ENCODE measurements at regions not wholly inside any gene's neighbourhood (a gene's known extent, or its start where the extent isn't known, plus 50 kb on each side); places are given as distances from the start of the nearest gene placed in this dataset.

GRCh38 chr7:81236560-81236959 lies 317.7 kb upstream of the SEMA3C start:
- Histone ChIP-seq H3K4me1 (ENCODE audit: control insufficient read depth in 2 of 2, insufficient read depth in 2 of 2, low read length in 2 of 2) (no peaks in the 10 kb centered on the region), H3K4me3 (ENCODE audit: control extremely low read depth in 1 of 5, extremely low read depth in 1 of 5, insufficient read depth in 1 of 5, low read depth in 2 of 5, low read length in 4 of 5) (no peak overlapping the region), H4K20me1 (ENCODE audit: control insufficient read depth, insufficient read depth, low read length, poor library complexity, severe bottlenecking) (no peaks in the 10 kb centered on the region), H3K27me3 (replicated peaks in 1 of 4; ENCODE audit: control extremely low read depth in 1 of 4, control insufficient read depth in 3 of 4, insufficient read depth in 4 of 4, low read length in 3 of 4) (no peaks in the 10 kb centered on the region), H3K4me2 (replicated peaks; ENCODE audit: low read depth, low read length, poor library complexity, severe bottlenecking) (no peak overlapping the region), H3K9me3 (ENCODE audit: control extremely low read depth in 1 of 3, control insufficient read depth in 2 of 3, insufficient read depth in 1 of 3, low read length in 2 of 3) (peaks cover 0 to 19% (median 0%) of the 10 kb centered on the region in 3 donors), H3K9ac (ENCODE audit: low read length) (no peak overlapping the region), H3K27ac (ENCODE audit: low read length in 2 of 2) (no peak overlapping the region), H3K79me2 (ENCODE audit: control insufficient read depth, insufficient read depth, low read length) (no peaks in the 10 kb centered on the region), H3K36me3 (replicated peaks in 1 of 2; ENCODE audit: control extremely low read depth in 1 of 2, control insufficient read depth in 1 of 2, extremely low read depth in 1 of 2, insufficient read depth in 2 of 2, low read length in 1 of 2) (no peaks in the 10 kb centered on the region), H2AFZ (ENCODE audit: insufficient read depth, low read depth, low read length, poor library complexity, severe bottlenecking) (no peak overlapping the region)
- H3K4me1 Mint-ChIP-seq = no peaks in the 10 kb centered on the region
- ChIA-PET POLR2A (no interaction called here), CTCF (no interaction called here)
- H3K4me3 Mint-ChIP-seq = no peak overlapping the region
- no peaks in the 10 kb centered on the region for H3K27me3 Mint-ChIP-seq
- H3K27ac Mint-ChIP-seq = no peak overlapping the region
- ATAC-seq (ENCODE audit: low read depth) (no peak), DNase-seq (no peak)
- 83% methylated on average over 2 of the region's 2 CpGs for WGBS (ENCODE audit: insufficient coverage)
- intact Hi-C loops (cut with micrococcal nuclease) = no loop called here
- H3K9me3 Mint-ChIP-seq (ENCODE audit: insufficient read depth) = peaks cover 3% of the 10 kb centered on the region
- no peak for TF ChIP-seq EZH2 (IDR thresholded peaks at IDR 0.05; ENCODE audit: borderline replicate concordance, insufficient read depth, low read depth, low read length, poor library complexity, severe bottlenecking)
- no peak for TF ChIP-seq CTCF (IDR thresholded peaks at IDR 0.05)

- whole genome bisulfite sequencing (ENCODE audit: insufficient coverage) = 89% methylated on average over 1 of the region's 5 CpGs
- H3K9ac ChIP-seq (ENCODE audit: low read length) = no peak overlapping the region
- H3K4me1 ChIP-seq (ENCODE audit: control insufficient read depth in 2 of 2, insufficient read depth in 2 of 2, low read length in 2 of 2) = no peaks in the 10 kb centered on the region
- no peak overlapping the region for H3K4me3 ChIP-seq (ENCODE audit: control extremely low read depth in 1 of 5, extremely low read depth in 1 of 5, insufficient read depth in 1 of 5, low read depth in 2 of 5, low read length in 4 of 5)
- intact Hi-C loops (cut with micrococcal nuclease) = no loop called here
- H3K79me2 ChIP-seq (ENCODE audit: control insufficient read depth, insufficient read depth, low read length) = no peaks in the 10 kb centered on the region
- ATAC-seq (ENCODE audit: low read depth) (no peak), DNase-seq (no peak)
- Mint-ChIP-seq H3K4me3 (no peak overlapping the region), H3K4me1 (no peaks in the 10 kb centered on the region), H3K27ac (no peak overlapping the region), H3K27me3 (no peaks in the 10 kb centered on the region), H3K9me3 (ENCODE audit: insufficient read depth) (peaks cover 3% of the 10 kb centered on the region)
- no peak overlapping the region for H3K27ac ChIP-seq (ENCODE audit: low read length in 2 of 2)
- H3K36me3 ChIP-seq (replicated peaks in 1 of 2; ENCODE audit: control extremely low read depth in 1 of 2, control insufficient read depth in 1 of 2, extremely low read depth in 1 of 2, insufficient read depth in 2 of 2, low read length in 1 of 2) = no peaks in the 10 kb centered on the region
- no peak for TF ChIP-seq CTCF (IDR thresholded peaks at IDR 0.05)
- no peak for TF ChIP-seq EZH2 (IDR thresholded peaks at IDR 0.05; ENCODE audit: borderline replicate concordance, insufficient read depth, low read depth, low read length, poor library complexity, severe bottlenecking)
- H4K20me1 ChIP-seq (ENCODE audit: control insufficient read depth, insufficient read depth, low read length, poor library complexity, severe bottlenecking) = no peaks in the 10 kb centered on the region
- H3K4me2 ChIP-seq (replicated peaks; ENCODE audit: low read depth, low read length, poor library complexity, severe bottlenecking) = no peak overlapping the region
- H3K27me3 ChIP-seq (replicated peaks in 1 of 4; ENCODE audit: control extremely low read depth in 1 of 4, control insufficient read depth in 3 of 4, insufficient read depth in 4 of 4, low read length in 3 of 4) = no peaks in the 10 kb centered on the region
- ChIA-PET CTCF (no interaction called here), POLR2A (no interaction called here)
- no peak overlapping the region for H2AFZ ChIP-seq (ENCODE audit: insufficient read depth, low read depth, low read length, poor library complexity, severe bottlenecking)
- peaks cover 0 to 19% (median 0%) of the 10 kb centered on the region in 3 donors for H3K9me3 ChIP-seq (ENCODE audit: control extremely low read depth in 1 of 3, control insufficient read depth in 2 of 3, insufficient read depth in 1 of 3, low read length in 2 of 3)
Measured at GRCh38 chr7:81235997-81236396, 317.1 kb upstream of the SEMA3C start.

Data from B cell (primary cell).